Thyroid gland (tissue), 4 donors: ENCODE measurements at regions not wholly inside any gene's neighbourhood (a gene's known extent, or its start where the extent isn't known, plus 50 kb on each side); places are given as distances from the start of the nearest gene placed in this dataset.

Source experiments
- DNase-seq, 2 donors: peaks; one replicate each; pipeline ENCODE4 v3.0.0-alpha.2; 2019
- H3K27ac ChIP-seq, 3 donors: fragments of 200-600 bp; sonication (generic); 1 replicate in 2 of 3; 2 replicates in 1 of 3; pipeline ENCODE4 v1.5.1; 2016 to 2019; ENCODE audit warnings: mild to moderate bottlenecking in 1 of 3, moderate library complexity in 1 of 3
- H3K27me3 ChIP-seq: fragments of 200-600 bp; sonication (generic); one replicate; pipeline ENCODE4 v1.5.1; 2019
- H3K36me3 ChIP-seq, 2 donors: fragments of 200-600 bp; sonication (generic); one replicate each; pipeline ENCODE4 v1.5.1; 2016 to 2019
- H3K4me1 ChIP-seq, 2 donors: fragments of 200-600 bp; sonication (generic); one replicate each; pipeline ENCODE4 v1.5.1; 2017 to 2019
- H3K4me3 ChIP-seq, 3 donors: fragments of 200-600 bp; sonication (generic); replicated peaks in 1 of 3; 1 replicate in 2 of 3; 2 replicates in 1 of 3; pipeline ENCODE4 v1.5.1; 2016; ENCODE audit warnings: mild to moderate bottlenecking in 1 of 3
- H3K9me3 ChIP-seq: fragments of 200-600 bp; sonication (generic); one replicate; pipeline ENCODE4 v1.5.1; 2017
- CTCF ChIP-seq, 6 experiments: fragments of 200-600 bp in 3 of 6; fragments of 450-650 bp in 3 of 6; sonication (generic) in 3 of 6; IDR thresholded peaks; one replicate each; pipeline ENCODE4 v1.5.1; 2016 to 2019; ENCODE audit warnings: antibody characterized with exemption in 6 of 6, mild to moderate bottlenecking in 2 of 6, inconsistent platforms in 1 of 6, moderate library complexity in 1 of 6
- POLR2A ChIP-seq, 2 donors: fragments of 450-650 bp; IDR thresholded peaks; one replicate each; pipeline ENCODE4 v1.6.1; 2017; ENCODE audit warnings: antibody characterized with exemption in 2 of 2, mild to moderate bottlenecking in 2 of 2, moderate library complexity in 1 of 2
- WGBS, 2 donors: methylation state at CpG; one replicate each; pipeline ENCODE4 v1.1.5; 2017; 5-methylcytosine and 5-hydroxymethylcytosine counted together
- intact Hi-C: fragments of 100-400 bp; cut with DNase I; formaldehyde crosslinking; loops from one replicate; pipeline ENCODE4 v1.15.1; 2023

- H3K4me3 ChIP-seq, result no peak overlapping the region
- no peak overlapping the region for H3K27ac ChIP-seq
- no peaks in the 10 kb centered on the region for H3K9me3 ChIP-seq
- WGBS, 2 donors, result 62 to 65% methylated on average over 2 of the region's 2 CpGs
- intact Hi-C loops, result no loop called here
- H3K4me1 ChIP-seq, result no peaks in the 10 kb centered on the region
- H3K36me3 ChIP-seq, result no peaks in the 10 kb centered on the region
- TF ChIP-seq CTCF (IDR thresholded peaks at IDR 0.05) (no peak), POLR2A (IDR thresholded peaks at IDR 0.05) (no peak)
- H3K27me3 ChIP-seq, result no peaks in the 10 kb centered on the region
- no peak for DNase-seq
These were observed 81.4 kb downstream of the CHRM3 start for GRCh38 chr1:239467730-239468129.

- no peak for TF ChIP-seq CTCF (IDR thresholded peaks at IDR 0.05)
- intact Hi-C loops, result no loop called here
These were observed 91.7 kb downstream of the CHRM3 start for GRCh38 chr1:239478069-239478468.

GRCh38 chr1:239483391-239483790 lies 97.0 kb downstream of the CHRM3 start:
- H3K36me3 ChIP-seq, result no peaks in the 10 kb centered on the region
- H3K4me3 ChIP-seq, result no peak overlapping the region
- no peak overlapping the region for H3K27ac ChIP-seq
- TF ChIP-seq POLR2A (IDR thresholded peaks at IDR 0.05) (no peak), CTCF (IDR thresholded peaks at IDR 0.05) (no peak)
- intact Hi-C loops, result no loop called here
- DNase-seq, result no peak
- no peaks in the 10 kb centered on the region for H3K27me3 ChIP-seq
- no peaks in the 10 kb centered on the region for H3K9me3 ChIP-seq
- 67 to 82% methylated on average over 2 of the region's 2 CpGs for WGBS, 2 donors
- H3K4me1 ChIP-seq, result no peaks in the 10 kb centered on the region

More at GRCh38 chr1:239478069-239478468, 91.7 kb downstream of the CHRM3 start:
- H3K36me3 ChIP-seq, result no peaks in the 10 kb centered on the region
- no peaks in the 10 kb centered on the region for H3K9me3 ChIP-seq
- no peaks in the 10 kb centered on the region for H3K4me1 ChIP-seq
- H3K27ac ChIP-seq, result no peak overlapping the region
- no peak for DNase-seq
- no peaks in the 10 kb centered on the region for H3K27me3 ChIP-seq
- H3K4me3 ChIP-seq, result no peak overlapping the region

GRCh38 chr1:239493811-239494414 lies 107.5 kb downstream of the CHRM3 start:
- Histone ChIP-seq H3K9me3 (no peaks in the 10 kb centered on the region), H3K36me3 (no peaks in the 10 kb centered on the region), H3K4me3 (no peak overlapping the region), H3K27ac (no peak overlapping the region), H3K27me3 (no peaks in the 10 kb centered on the region), H3K4me1 (no peaks in the 10 kb centered on the region)
- DNase-seq, result no peak
- intact Hi-C loops, result no loop called here
- 86 to 94% methylated on average over 2 of the region's 2 CpGs for WGBS, 2 donors
- TF ChIP-seq CTCF (IDR thresholded peaks at IDR 0.05), result no peak
- TF ChIP-seq POLR2A (IDR thresholded peaks at IDR 0.05), result no peak

- TF ChIP-seq POLR2A (IDR thresholded peaks at IDR 0.05) (no peak), CTCF (IDR thresholded peaks at IDR 0.05) (no peak)
- H3K27ac ChIP-seq, result no peak overlapping the region
- H3K4me3 ChIP-seq, result no peak overlapping the region
- H3K27me3 ChIP-seq, result no peaks in the 10 kb centered on the region
- no peaks in the 10 kb centered on the region for H3K9me3 ChIP-seq
- no peaks in the 10 kb centered on the region for H3K36me3 ChIP-seq
- intact Hi-C loops, result no loop called here
- H3K4me1 ChIP-seq, result no peaks in the 10 kb centered on the region
- DNase-seq, result no peak
These were observed 118.7 kb downstream of the CHRM3 start for GRCh38 chr1:239505094-239505493.
